T-cell (primary cell): ENCODE measurements at regions not wholly inside any gene's neighbourhood (a gene's known extent, or its start where the extent isn't known, plus 50 kb on each side); places are given as distances from the start of the nearest gene placed in this dataset.
A peak's percentile ranks its signal among the peaks of the same experiment; 100 is the strongest.

Experiments
- ATAC-seq, 4 experiments: fragments of 200-7000 bp in 3 of 4; fragments of 150-1000 bp in 1 of 4; cut with Tn5 transposase; replicated peaks in 1 of 4; 1 replicate in 3 of 4; 2 replicates in 1 of 4; pipeline ENCODE4 v1.10.0; 2021; ENCODE audit warnings: moderate library complexity in 3 of 4, mild to moderate bottlenecking in 2 of 4, moderate number of reproducible peaks in 1 of 4
- CTCF ChIA-PET, 2 donors: fragments of 300-600 bp; sonication (Branson Sonifier 250); formaldehyde crosslinking; loops; one replicate each; lab custom pipeline; 2022; ENCODE audit warnings: antibody characterized with exemption in 2 of 2; lab: Charles Lee
- POLR2A ChIA-PET, 2 donors: fragments of 300-600 bp; sonication (Branson Sonifier 250); formaldehyde crosslinking; loops; one replicate each; lab custom pipeline; 2022; ENCODE audit warnings: antibody characterized with exemption in 2 of 2; lab: Charles Lee
- DNase-seq, 35 experiments: peaks; one replicate each; pipeline versions ENCODE4 v3.0.0 to v3.0.0-alpha.2; 2013 to 2023
- H3K27ac ChIP-seq: one replicate; pipeline ENCODE4 v1.5.1; 2013; ENCODE audit warnings: low read length
- H3K27me3 ChIP-seq, 2 experiments: replicated peaks in 1 of 2; 1 replicate in 1 of 2; 2 replicates in 1 of 2; pipeline versions ENCODE4 v1.6.1 to v1.7.0; 2013; ENCODE audit warnings: low read length in 1 of 2, mixed read lengths in 1 of 2; ENCODE audit not compliant: control insufficient read depth in 2 of 2, insufficient read depth in 2 of 2; ENCODE audit errors: extremely low read depth in 1 of 2
- H3K36me3 ChIP-seq, 2 donors: 1 replicate in 1 of 2; 2 replicates in 1 of 2; pipeline versions ENCODE4 v1.6.1 to v1.7.0; 2013; ENCODE audit warnings: low read length in 1 of 2; ENCODE audit not compliant: control insufficient read depth in 2 of 2, insufficient read depth in 1 of 2; ENCODE audit errors: extremely low read depth in 1 of 2
- H3K4me1 ChIP-seq, 2 experiments: 1 replicate in 1 of 2; 2 replicates in 1 of 2; pipeline versions ENCODE4 v1.6.1 to v1.7.0; 2013; ENCODE audit warnings: low read length in 2 of 2, mixed read lengths in 1 of 2; ENCODE audit not compliant: insufficient read depth in 2 of 2, control insufficient read depth in 1 of 2; ENCODE audit errors: extremely low read depth in 1 of 2
- H3K4me3 ChIP-seq, 2 donors: 1 replicate in 1 of 2; 2 replicates in 1 of 2; pipeline versions ENCODE4 v1.5.1 to v1.7.0; 2013; ENCODE audit warnings: mild to moderate bottlenecking in 2 of 2, low read length in 1 of 2, moderate library complexity in 1 of 2; ENCODE audit not compliant: control insufficient read depth in 1 of 2; ENCODE audit errors: extremely low read depth in 1 of 2
- H3K9me3 ChIP-seq: 2 replicates; pipeline ENCODE4 v1.7.0; 2013
- H3K27ac Mint-ChIP-seq, 2 donors: one replicate each; pipeline ENCODE4 v1.8.0; 2020 to 2021; ENCODE audit warnings: mild to moderate bottlenecking in 2 of 2, mixed read lengths in 2 of 2
- H3K27me3 Mint-ChIP-seq, 2 donors: one replicate each; pipeline ENCODE4 v1.8.0; 2021 to 2022; ENCODE audit warnings: mixed read lengths in 2 of 2
- H3K36me3 Mint-ChIP-seq: one replicate; pipeline ENCODE4 v1.8.0; 2021; ENCODE audit warnings: mixed read lengths
- H3K4me1 Mint-ChIP-seq, 3 donors: one replicate each; pipeline ENCODE4 v1.8.0; 2020 to 2022; ENCODE audit warnings: mixed read lengths in 3 of 3, mild to moderate bottlenecking in 1 of 3
- H3K4me3 Mint-ChIP-seq, 3 donors: one replicate each; pipeline ENCODE4 v1.8.0; 2020 to 2022; ENCODE audit warnings: mild to moderate bottlenecking in 3 of 3, mixed read lengths in 3 of 3, moderate library complexity in 3 of 3
- H3K9me3 Mint-ChIP-seq, 3 donors: one replicate each; pipeline ENCODE4 v1.8.0; 2020 to 2022; ENCODE audit warnings: mixed read lengths in 3 of 3
- WGBS: methylation state at CpG from one replicate; pipeline ENCODE4 v1.1.5; 2013; ENCODE audit warnings: missing lambda C conversion rate; ENCODE audit not compliant: insufficient coverage; 5-methylcytosine and 5-hydroxymethylcytosine counted together

- WGBS, result 100% methylated on average over 5 of the region's 10 CpGs
- peaks cover 0 to 6% of the 10 kb centered on the region in 2 experiments for H3K4me1 ChIP-seq
- no peak for DNase-seq
- Mint-ChIP-seq H3K4me3 (no peak overlapping the region), H3K27ac (no peak overlapping the region), H3K9me3 (no peaks in the 10 kb centered on the region), H3K36me3 (no peaks in the 10 kb centered on the region), H3K27me3 (peaks cover 0 to 18% of the 10 kb centered on the region in 2 donors), H3K4me1 (peaks cover 9 to 14% (median 10%) of the 10 kb centered on the region in 3 donors)
- no peak overlapping the region for H3K27ac ChIP-seq
- POLR2A ChIA-PET, result no interaction called here
- CTCF ChIA-PET, result no interaction called here
- H3K4me3 ChIP-seq, result no peak overlapping the region
- no peak for ATAC-seq
- H3K9me3 ChIP-seq, result no peaks in the 10 kb centered on the region
- no peaks in the 10 kb centered on the region for H3K27me3 ChIP-seq
- no peaks in the 10 kb centered on the region for H3K36me3 ChIP-seq
Observed at GRCh38 chrX:39953879-39954278, 143.9 kb downstream of the BCOR start.

GRCh38 chrX:39954851-39955250 is 142.9 kb downstream of the BCOR start:
- no peak for DNase-seq
- Histone ChIP-seq H3K4me1 (peaks cover 0 to 6% of the 10 kb centered on the region in 2 experiments), H3K4me3 (no peak overlapping the region), H3K27me3 (no peaks in the 10 kb centered on the region), H3K27ac (no peak overlapping the region), H3K36me3 (no peaks in the 10 kb centered on the region), H3K9me3 (no peaks in the 10 kb centered on the region)
- ChIA-PET POLR2A (no interaction called here), CTCF (no interaction called here)
- Mint-ChIP-seq H3K9me3 (no peaks in the 10 kb centered on the region), H3K4me1 (peaks cover 6 to 10% (median 8%) of the 10 kb centered on the region in 3 donors), H3K27me3 (peaks cover 0 to 16% of the 10 kb centered on the region in 2 donors), H3K36me3 (no peaks in the 10 kb centered on the region), H3K4me3 (no peak overlapping the region), H3K27ac (no peak overlapping the region)
- ATAC-seq, result no peak
- 93% methylated on average over 3 of the region's 9 CpGs for WGBS

DNA sequence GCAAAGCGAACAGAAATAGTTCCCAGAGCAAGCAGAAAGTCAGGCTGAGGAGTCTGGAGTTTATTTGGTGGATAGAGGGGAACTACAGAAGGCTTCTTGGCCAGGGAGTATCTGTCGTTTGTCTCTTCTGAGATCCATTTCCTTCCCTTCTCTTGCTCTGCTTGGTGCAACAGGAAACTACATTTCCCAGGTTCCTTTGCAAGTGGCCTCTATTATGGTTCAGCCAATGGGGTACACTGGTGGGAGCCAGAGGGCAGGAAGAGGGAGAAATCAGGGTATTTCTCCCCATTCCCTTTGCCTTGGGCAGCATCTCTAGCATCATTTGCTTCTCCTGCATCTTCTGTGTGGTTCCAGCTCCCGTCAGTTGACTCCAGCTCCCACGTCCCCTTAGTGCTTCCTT is 142.1 kb downstream of the BCOR start:
- H3K36me3 Mint-ChIP-seq, result no peaks in the 10 kb centered on the region
- no peak overlapping the region for H3K4me3 Mint-ChIP-seq
- no peaks in the 10 kb centered on the region for H3K27me3 ChIP-seq
- H3K9me3 Mint-ChIP-seq, result no peaks in the 10 kb centered on the region
- H3K27ac Mint-ChIP-seq, result no peak overlapping the region
- no peak for DNase-seq
- no peak overlapping the region for H3K27ac ChIP-seq
- WGBS, result no CpG with 5 or more reads among the region's 4 CpGs
- H3K36me3 ChIP-seq, result no peaks in the 10 kb centered on the region
- H3K4me3 ChIP-seq, result no peak overlapping the region
- H3K27me3 Mint-ChIP-seq, result peaks cover 0 to 15% of the 10 kb centered on the region in 2 donors
- H3K4me1 ChIP-seq, result peaks cover 0 to 6% of the 10 kb centered on the region in 2 experiments
- POLR2A ChIA-PET, result no interaction called here
- peak; percentile 52 to 61 (median 58) for ATAC-seq
- H3K4me1 Mint-ChIP-seq, result peaks cover 6 to 10% (median 8%) of the 10 kb centered on the region in 3 donors
- H3K9me3 ChIP-seq, result no peaks in the 10 kb centered on the region
- CTCF ChIA-PET, result no interaction called here

DNA sequence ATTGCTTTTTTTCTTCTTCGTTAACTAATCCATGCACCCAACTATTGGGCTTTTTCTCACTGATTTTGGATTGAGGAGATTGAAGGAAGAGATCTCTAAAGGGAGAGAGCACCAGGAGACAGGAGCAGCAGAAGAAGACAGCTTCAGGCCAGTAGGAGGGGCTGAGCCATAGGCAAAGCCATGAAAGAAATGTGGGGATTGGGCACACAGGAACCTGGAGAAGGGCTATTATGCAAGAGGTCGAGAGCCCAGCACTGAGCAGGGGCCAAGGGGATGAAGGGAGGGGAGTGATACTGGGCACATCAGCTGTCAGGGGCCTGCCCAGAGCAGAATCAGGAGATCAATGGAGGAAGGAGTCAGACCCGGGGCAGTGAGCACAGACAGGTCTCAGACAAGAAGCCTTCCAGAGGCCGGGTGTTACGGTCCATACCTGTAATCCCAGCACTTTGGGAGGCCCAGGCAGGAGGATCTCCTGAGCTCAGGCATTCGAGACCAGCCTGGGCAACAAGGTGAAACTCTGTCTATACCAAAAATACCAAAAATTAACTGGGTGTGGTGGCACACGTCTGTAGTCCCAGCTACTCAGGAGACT is 140.9 kb downstream of the BCOR start:
- Histone ChIP-seq H3K9me3 (no peaks in the 10 kb centered on the region), H3K36me3 (no peaks in the 10 kb centered on the region), H3K27me3 (no peaks in the 10 kb centered on the region), H3K4me3 (no peak overlapping the region), H3K4me1 (peaks cover 0 to 6% of the 10 kb centered on the region in 2 experiments), H3K27ac (no peak overlapping the region)
- Mint-ChIP-seq H3K4me3 (no peak overlapping the region), H3K4me1 (peaks cover 6 to 10% (median 8%) of the 10 kb centered on the region in 3 donors), H3K27me3 (peaks cover 0 to 15% of the 10 kb centered on the region in 2 donors), H3K27ac (no peak overlapping the region), H3K36me3 (no peaks in the 10 kb centered on the region), H3K9me3 (no peaks in the 10 kb centered on the region)
- ChIA-PET CTCF (no interaction called here), POLR2A (no interaction called here)
- WGBS, result 93% methylated on average over 3 of the region's 7 CpGs
- ATAC-seq (no peak), DNase-seq (no peak)

GRCh38 chrX:39957816-39958566 is 139.8 kb downstream of the BCOR start:
- Mint-ChIP-seq H3K36me3 (no peaks in the 10 kb centered on the region), H3K9me3 (no peaks in the 10 kb centered on the region), H3K4me3 (no peak overlapping the region), H3K27me3 (peaks cover 0 to 15% of the 10 kb centered on the region in 2 donors), H3K4me1 (peaks cover 6 to 10% (median 8%) of the 10 kb centered on the region in 3 donors), H3K27ac (no peak overlapping the region)
- POLR2A ChIA-PET, result no interaction called here
- Histone ChIP-seq H3K4me3 (no peak overlapping the region), H3K27ac (no peak overlapping the region), H3K36me3 (no peaks in the 10 kb centered on the region), H3K9me3 (no peaks in the 10 kb centered on the region), H3K4me1 (peaks cover 0 to 6% of the 10 kb centered on the region in 2 experiments), H3K27me3 (no peaks in the 10 kb centered on the region)
- DNase-seq (no peak), ATAC-seq (no peak)
- CTCF ChIA-PET, result no interaction called here
- WGBS, result 91% methylated on average over 6 of the region's 7 CpGs

GRCh38 chrX:39958850-39959249 is 138.9 kb downstream of the BCOR start:
- DNase-seq (no peak), ATAC-seq (no peak)
- Histone ChIP-seq H3K4me1 (peaks cover 0 to 6% of the 10 kb centered on the region in 2 experiments), H3K27ac (no peak overlapping the region), H3K4me3 (no peak overlapping the region), H3K27me3 (no peaks in the 10 kb centered on the region), H3K9me3 (no peaks in the 10 kb centered on the region), H3K36me3 (no peaks in the 10 kb centered on the region)
- Mint-ChIP-seq H3K36me3 (no peaks in the 10 kb centered on the region), H3K9me3 (no peaks in the 10 kb centered on the region), H3K27ac (no peak overlapping the region), H3K4me1 (peaks cover 6 to 10% (median 8%) of the 10 kb centered on the region in 3 donors), H3K27me3 (peaks cover 0 to 20% of the 10 kb centered on the region in 2 donors), H3K4me3 (no peak overlapping the region)
- ChIA-PET CTCF (no interaction called here), POLR2A (no interaction called here)
- no CpG with 5 or more reads among the region's 5 CpGs for WGBS
